Pancreas (tissue), 10 donors: ENCODE measurements at regions not wholly inside any gene's neighbourhood (a gene's known extent, or its start where the extent isn't known, plus 50 kb on each side); places are given as distances from the start of the nearest gene placed in this dataset.

Source experiments
- ATAC-seq, 4 donors: fragments of 200-7000 bp; cut with Tn5 transposase; one replicate each; pipeline versions ENCODE4 v1.8.0 to v1.9.1; 2020; ENCODE audit warnings: mild to moderate bottlenecking in 4 of 4, moderate library complexity in 4 of 4
- DNase-seq, 6 donors: peaks; one replicate each; pipeline ENCODE4 v3.0.0-alpha.2; 2020
- FAIRE-seq: peaks from 2 replicates; lab custom pipeline; 2012; peaks lifted over from hg19 to GRCh38; lab: Jason Lieb, UNC
- H3K27ac ChIP-seq, 4 donors: fragments of 200-600 bp; sonication (generic); 1 replicate in 3 of 4; 2 replicates in 1 of 4; pipeline versions ENCODE4 v1.5.0 to v1.8.0; 2020
- H3K27me3 ChIP-seq, 4 donors: fragments of 200-600 bp; one replicate each; pipeline ENCODE4 v1.8.0; 2021
- H3K36me3 ChIP-seq, 3 donors: fragments of 200-600 bp; sonication (generic) in 1 of 3; one replicate each; pipeline versions ENCODE4 v1.5.0 to v1.8.0; 2020 to 2021
- H3K4me1 ChIP-seq, 3 donors: fragments of 200-600 bp; one replicate each; pipeline ENCODE4 v1.8.0; 2021
- H3K4me3 ChIP-seq, 4 donors: fragments of 200-600 bp; sonication (generic) in 2 of 4; one replicate each; pipeline versions ENCODE4 v1.5.0 to v1.8.0; 2020 to 2021
- H3K9me3 ChIP-seq, 4 donors: fragments of 200-600 bp; one replicate each; pipeline ENCODE4 v1.8.0; 2021
- CTCF ChIP-seq, 4 donors: fragments of 200-600 bp; sonication (generic) in 3 of 4; IDR thresholded peaks; one replicate each; pipeline versions ENCODE4 v1.5.0 to v1.8.0; 2021; ENCODE audit warnings: antibody characterized with exemption in 4 of 4
- WGBS, 2 donors: extraction: QIAGEN DNeasy Blood & Tissue Kit; methylation state at CpG; one replicate each; pipeline ENCODE4 v1.1.7; 2013; 5-methylcytosine and 5-hydroxymethylcytosine counted together
- intact Hi-C, 3 donors: fragments of 100-400 bp; cut with DNase I; formaldehyde crosslinking; loops; one replicate each; pipeline versions ENCODE4 v1.11.1 to v1.14.2; 2022
- donor health status: healthy with polysubstance abuse.
- donor health status: DM: no; HTN: no; CAD: no; lungs with moderate emphysema.
- donor health status: DM: no; HTN: no; CAD: no.
- donor health status: control.
- donor health status: control.
- donor health status: Bipolar disorder and iron deficiency.
- donor health status: DM: yes; HTN: yes; CAD: no.
- donor health status: DM: no; HTN: no; CAD: no.
- donor health status: DM: no; HTN: no; CAD: no.
- donor health status: DM: yes; HTN: yes; CAD: no.

GRCh38 chr5:175047048-175047447, 322.7 kb downstream of the MSX2 start:
- FAIRE-seq = no peak

GRCh38 chr5:175045820-175046219, 321.4 kb downstream of the MSX2 start:
- TF ChIP-seq CTCF (IDR thresholded peaks at IDR 0.05) = no peak
- no peak for ATAC-seq
- H3K36me3 ChIP-seq = no peaks in the 10 kb centered on the region
- H3K4me3 ChIP-seq = no peak overlapping the region
- H3K9me3 ChIP-seq = no peaks in the 10 kb centered on the region
- H3K4me1 ChIP-seq = no peaks in the 10 kb centered on the region
- 66 to 76% methylated on average over 5 of the region's 5 CpGs for WGBS, 2 donors
- FAIRE-seq = no peak
- no peaks in the 10 kb centered on the region for H3K27me3 ChIP-seq
- intact Hi-C loops = no loop called here
- H3K27ac ChIP-seq = no peak overlapping the region
- no peak for DNase-seq

More at GRCh38 chr5:175047048-175047447, 322.7 kb downstream of the MSX2 start:
- no peak for TF ChIP-seq CTCF (IDR thresholded peaks at IDR 0.05)
- H3K27ac ChIP-seq = no peak overlapping the region
- no peaks in the 10 kb centered on the region for H3K4me1 ChIP-seq
- intact Hi-C loops = no loop called here
- H3K27me3 ChIP-seq = no peaks in the 10 kb centered on the region
- DNase-seq = no peak
- H3K36me3 ChIP-seq = no peaks in the 10 kb centered on the region
- H3K9me3 ChIP-seq = no peaks in the 10 kb centered on the region
- 46 to 51% methylated on average over 1 of the region's 1 CpG for WGBS, 2 donors
- ATAC-seq = no peak
- no peak overlapping the region for H3K4me3 ChIP-seq

GRCh38 chr5:175037820-175038219, 313.4 kb downstream of the MSX2 start:
- TF ChIP-seq CTCF (IDR thresholded peaks at IDR 0.05) = no peak
- H3K36me3 ChIP-seq = no peaks in the 10 kb centered on the region
- H3K27me3 ChIP-seq = no peaks in the 10 kb centered on the region
- WGBS, 2 donors = 95 to 100% methylated on average over 2 of the region's 2 CpGs
- ATAC-seq (no peak), DNase-seq (no peak), FAIRE-seq (no peak)
- H3K9me3 ChIP-seq = no peaks in the 10 kb centered on the region
- no peak overlapping the region for H3K4me3 ChIP-seq
- H3K27ac ChIP-seq = no peak overlapping the region
- intact Hi-C loops = no loop called here
- H3K4me1 ChIP-seq = no peaks in the 10 kb centered on the region

- 38 to 60% methylated on average over 1 of the region's 1 CpG for WGBS, 2 donors
- no peaks in the 10 kb centered on the region for H3K4me1 ChIP-seq
- ATAC-seq (no peak), DNase-seq (no peak), FAIRE-seq (no peak)
- TF ChIP-seq CTCF (IDR thresholded peaks at IDR 0.05) = no peak
- no peaks in the 10 kb centered on the region for H3K27me3 ChIP-seq
- intact Hi-C loops = no loop called here
- H3K9me3 ChIP-seq = no peaks in the 10 kb centered on the region
- H3K27ac ChIP-seq = no peak overlapping the region
- no peaks in the 10 kb centered on the region for H3K36me3 ChIP-seq
- no peak overlapping the region for H3K4me3 ChIP-seq
Measured at GRCh38 chr5:175035882-175036533, 311.6 kb downstream of the MSX2 start.

- Histone ChIP-seq H3K4me1 (no peaks in the 10 kb centered on the region), H3K4me3 (no peak overlapping the region), H3K9me3 (no peaks in the 10 kb centered on the region), H3K36me3 (no peaks in the 10 kb centered on the region), H3K27me3 (no peaks in the 10 kb centered on the region), H3K27ac (no peak overlapping the region)
- DNase-seq = no peak
- 77 to 88% methylated on average over 3 of the region's 3 CpGs for WGBS, 2 donors
- no peak for TF ChIP-seq CTCF (IDR thresholded peaks at IDR 0.05)
- no peak for FAIRE-seq
- intact Hi-C loops = no loop called here
- no peak for ATAC-seq
Measured at GRCh38 chr5:175034924-175035323, 310.5 kb downstream of the MSX2 start.
